Duodenal mucosa (tissue), 2 donors: ENCODE measurements at regions not wholly inside any gene's neighbourhood (a gene's known extent, or its start where the extent isn't known, plus 50 kb on each side); places are given as distances from the start of the nearest gene placed in this dataset.
"Not testable (repeated sequence)": the region's sequence is repeated elsewhere in the genome, so short reads cannot be mapped to it uniquely, and the experiment has no call there.

Experiments used
- H3K27ac ChIP-seq: one replicate; pipeline ENCODE4 v1.7.0; 2013; ENCODE audit warnings: low read depth, low read length
- H3K27me3 ChIP-seq, 2 donors: one replicate each; pipeline ENCODE4 v1.7.0; 2013; ENCODE audit warnings: low read length in 2 of 2, control low read depth in 1 of 2; ENCODE audit not compliant: insufficient read depth in 2 of 2, control insufficient read depth in 1 of 2
- H3K36me3 ChIP-seq, 2 donors: one replicate each; pipeline ENCODE4 v1.7.0; 2013; ENCODE audit warnings: low read length in 2 of 2, control low read depth in 1 of 2; ENCODE audit not compliant: insufficient read depth in 2 of 2, control insufficient read depth in 1 of 2
- H3K4me1 ChIP-seq, 2 donors: one replicate each; pipeline ENCODE4 v1.7.0; 2013; ENCODE audit warnings: low read length in 2 of 2, control low read depth in 1 of 2; ENCODE audit not compliant: insufficient read depth in 2 of 2, control insufficient read depth in 1 of 2
- H3K4me3 ChIP-seq, 2 donors: one replicate each; pipeline ENCODE4 v1.7.0; 2013; ENCODE audit warnings: low read length in 2 of 2, low read depth in 1 of 2
- H3K9ac ChIP-seq, 2 donors: one replicate each; pipeline ENCODE4 v1.7.0; 2013; ENCODE audit warnings: low read length in 2 of 2, low read depth in 1 of 2
- H3K9me3 ChIP-seq, 2 donors: one replicate each; pipeline ENCODE4 v1.7.0; 2013; ENCODE audit warnings: low read length in 2 of 2, control low read depth in 1 of 2; ENCODE audit not compliant: control insufficient read depth in 1 of 2

GRCh38 chr17:45554479-45554878 lies 64.0 kb upstream of the PLEKHM1 start:
- H3K27ac ChIP-seq, H3K36me3 ChIP-seq, H3K9me3 ChIP-seq, H3K4me1 ChIP-seq, H3K4me3 ChIP-seq, H3K9ac ChIP-seq, H3K27me3 ChIP-seq: not testable (repeated sequence)

GRCh38 chr17:45558821-45559220 lies 68.3 kb upstream of the PLEKHM1 start:
- H3K4me3 ChIP-seq, H3K9ac ChIP-seq, H3K4me1 ChIP-seq, H3K9me3 ChIP-seq, H3K36me3 ChIP-seq, H3K27me3 ChIP-seq, H3K27ac ChIP-seq: not testable (repeated sequence)

- not testable (repeated sequence) for H3K27me3 ChIP-seq, H3K36me3 ChIP-seq, H3K4me1 ChIP-seq, H3K27ac ChIP-seq, H3K9ac ChIP-seq, H3K9me3 ChIP-seq, H3K4me3 ChIP-seq
Measured at GRCh38 chr17:45562868-45563267, 72.3 kb upstream of the PLEKHM1 start.

GRCh38 chr17:45563283-45563682 lies 72.8 kb upstream of the PLEKHM1 start:
- H3K9me3 ChIP-seq, H3K36me3 ChIP-seq, H3K4me3 ChIP-seq: not testable (repeated sequence)

GRCh38 chr17:45568275-45568674 lies 77.8 kb upstream of the PLEKHM1 start:
- not testable (repeated sequence) for H3K27me3 ChIP-seq, H3K4me1 ChIP-seq, H3K27ac ChIP-seq, H3K9me3 ChIP-seq, H3K36me3 ChIP-seq, H3K4me3 ChIP-seq, H3K9ac ChIP-seq

More at GRCh38 chr17:45563283-45563682, 72.8 kb upstream of the PLEKHM1 start:
- not testable (repeated sequence) for H3K27me3 ChIP-seq, H3K4me1 ChIP-seq, H3K9ac ChIP-seq, H3K27ac ChIP-seq

GRCh38 chr17:45573326-45573725 lies 82.8 kb upstream of the PLEKHM1 start:
- H3K27me3 ChIP-seq, H3K27ac ChIP-seq, H3K36me3 ChIP-seq, H3K9ac ChIP-seq, H3K4me1 ChIP-seq, H3K4me3 ChIP-seq, H3K9me3 ChIP-seq: not testable (repeated sequence)

GRCh38 chr17:45573924-45574770 lies 83.6 kb upstream of the PLEKHM1 start:
- H3K4me1 ChIP-seq = peaks cover 0 to 5% of the 10 kb centered on the region in 2 donors
- peaks cover 0 to 3% of the 10 kb centered on the region in 2 donors for H3K36me3 ChIP-seq
- no peak overlapping the region for H3K9ac ChIP-seq
- no peaks in the 10 kb centered on the region for H3K9me3 ChIP-seq
- no peaks in the 10 kb centered on the region for H3K27me3 ChIP-seq
- H3K27ac ChIP-seq = no peak overlapping the region
- no peak overlapping the region for H3K4me3 ChIP-seq

GRCh38 chr17:45575126-45575885 lies 84.8 kb upstream of the PLEKHM1 start:
- H3K36me3 ChIP-seq = peaks cover 0 to 3% of the 10 kb centered on the region in 2 donors
- H3K9ac ChIP-seq = no peak overlapping the region
- H3K27me3 ChIP-seq = no peaks in the 10 kb centered on the region
- no peak overlapping the region for H3K27ac ChIP-seq
- H3K4me3 ChIP-seq = no peak overlapping the region
- peaks cover 9 to 15% of the 10 kb centered on the region in 2 donors for H3K4me1 ChIP-seq
- H3K9me3 ChIP-seq = no peaks in the 10 kb centered on the region

- not testable (repeated sequence) for H3K36me3 ChIP-seq, H3K27ac ChIP-seq, H3K27me3 ChIP-seq, H3K9ac ChIP-seq, H3K9me3 ChIP-seq, H3K4me3 ChIP-seq
- peaks cover 9 to 15% of the 10 kb centered on the region in 2 donors for H3K4me1 ChIP-seq
Measured at GRCh38 chr17:45576527-45577307, 86.2 kb upstream of the PLEKHM1 start.
